Upper lobe of left lung (tissue), 6 donors: ENCODE measurements at regions not wholly inside any gene's neighbourhood (a gene's known extent, or its start where the extent isn't known, plus 50 kb on each side); places are given as distances from the start of the nearest gene placed in this dataset.

Experiments
- ATAC-seq, 2 donors: fragments of 200-7000 bp; cut with Tn5 transposase; one replicate each; pipeline ENCODE4 v1.9.1; 2022; ENCODE audit warnings: mild to moderate bottlenecking in 2 of 2, moderate library complexity in 2 of 2; ENCODE audit not compliant: low FRiP score in 2 of 2
- DNase-seq, 2 donors: peaks; one replicate each; pipeline ENCODE4 v3.0.0-alpha.2; 2019 to 2020
- H3K27ac ChIP-seq, 4 donors: fragments of 200-600 bp; sonication (generic); one replicate each; pipeline ENCODE4 v1.5.1; 2016 to 2019
- H3K27me3 ChIP-seq, 4 donors: fragments of 200-600 bp; sonication (generic); one replicate each; pipeline ENCODE4 v1.5.1; 2017 to 2019
- H3K36me3 ChIP-seq, 4 donors: fragments of 200-600 bp; sonication (generic); one replicate each; pipeline ENCODE4 v1.5.1; 2016 to 2019
- H3K4me1 ChIP-seq, 4 donors: fragments of 200-600 bp; sonication (generic); one replicate each; pipeline ENCODE4 v1.5.1; 2018 to 2019
- H3K4me3 ChIP-seq, 4 donors: fragments of 200-600 bp; sonication (generic); one replicate each; pipeline ENCODE4 v1.5.1; 2017 to 2019; ENCODE audit warnings: mild to moderate bottlenecking in 2 of 4, moderate library complexity in 1 of 4
- H3K9me3 ChIP-seq, 4 donors: fragments of 200-600 bp; sonication (generic); one replicate each; pipeline ENCODE4 v1.5.1; 2018 to 2019
- CTCF ChIP-seq, 6 experiments: fragments of 450-650 bp in 4 of 6; fragments of 200-600 bp in 2 of 6; sonication (generic) in 2 of 6; IDR thresholded peaks; one replicate each; pipeline ENCODE4 v1.5.1; 2016 to 2019; ENCODE audit warnings: antibody characterized with exemption in 6 of 6
- EP300 ChIP-seq, 4 donors: sonication (generic); formaldehyde crosslinking; IDR thresholded peaks; one replicate each; pipeline ENCODE4 v1.5.1; 2017; ENCODE audit warnings: antibody characterized with exemption in 4 of 4, control low read depth in 2 of 4
- POLR2A ChIP-seq, 4 donors: fragments of 450-650 bp; IDR thresholded peaks; one replicate each; pipeline ENCODE4 v1.5.1; 2016 to 2017; ENCODE audit warnings: antibody characterized with exemption in 4 of 4, mild to moderate bottlenecking in 2 of 4
- POLR2AphosphoS5 ChIP-seq, 2 donors: sonication (generic); formaldehyde crosslinking; IDR thresholded peaks; one replicate each; pipeline ENCODE4 v1.5.1; 2017; ENCODE audit warnings: antibody characterized with exemption in 2 of 2
- WGBS, 2 donors: methylation state at CpG; one replicate each; pipeline ENCODE4 v1.1.5; 2017 to 2018; 5-methylcytosine and 5-hydroxymethylcytosine counted together
- donor health status: DM: no; HTN: no; CAD: no; lungs with moderate emphysema.
- donor health status: DM: no; HTN: yes; CAD: no; lungs with severe emphysema.

DNA sequence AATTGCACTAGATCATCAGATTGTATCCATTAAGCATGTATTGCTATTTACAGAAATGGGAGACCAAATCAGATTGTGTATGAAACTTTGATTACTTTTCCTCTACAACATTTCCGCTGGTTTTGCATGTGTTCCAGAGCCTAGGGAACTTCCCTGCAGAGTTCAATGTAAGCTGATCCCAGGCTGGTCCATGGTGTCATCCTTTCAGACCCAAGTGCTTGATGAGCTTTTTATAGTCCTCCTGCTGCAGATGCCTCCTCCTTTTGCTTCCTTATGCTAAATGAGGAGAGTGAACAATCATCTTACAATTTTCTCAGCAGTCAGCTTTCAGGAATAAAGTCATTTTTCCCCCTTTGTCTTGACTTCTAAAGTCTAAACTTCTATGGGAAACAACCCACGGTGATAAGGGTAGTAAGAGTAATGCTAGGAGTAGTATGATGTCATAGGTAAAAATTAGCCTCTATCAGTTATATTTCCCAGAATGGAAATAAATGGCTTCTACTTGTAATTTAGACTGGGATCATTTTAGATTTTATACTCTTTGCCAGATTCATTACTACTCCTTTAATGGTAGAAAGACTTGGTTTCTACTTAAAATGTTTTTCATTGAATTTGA lies 55.1 kb upstream of the SLC4A4 start:
- Histone ChIP-seq H3K4me1 (no peaks in the 10 kb centered on the region), H3K4me3 (no peak overlapping the region), H3K9me3 (no peaks in the 10 kb centered on the region), H3K36me3 (no peaks in the 10 kb centered on the region), H3K27me3 (no peaks in the 10 kb centered on the region), H3K27ac (no peak overlapping the region)
- TF ChIP-seq POLR2A (IDR thresholded peaks at IDR 0.05) = no peak
- no peak for TF ChIP-seq EP300 (IDR thresholded peaks at IDR 0.05)
- TF ChIP-seq CTCF (IDR thresholded peaks at IDR 0.05) = no peak
- no peak for TF ChIP-seq POLR2AphosphoS5 (IDR thresholded peaks at IDR 0.05)
- no peak for ATAC-seq
- DNase-seq = no peak
- WGBS, 2 donors = 78 to 88% methylated on average over 2 of the region's 2 CpGs

- H3K27me3 ChIP-seq = no peaks in the 10 kb centered on the region
- no peaks in the 10 kb centered on the region for H3K36me3 ChIP-seq
- no peak overlapping the region for H3K27ac ChIP-seq
- H3K4me3 ChIP-seq = no peak overlapping the region
- no peak for TF ChIP-seq CTCF (IDR thresholded peaks at IDR 0.05)
- TF ChIP-seq POLR2A (IDR thresholded peaks at IDR 0.05) = no peak
- no peak for TF ChIP-seq POLR2AphosphoS5 (IDR thresholded peaks at IDR 0.05)
- TF ChIP-seq EP300 (IDR thresholded peaks at IDR 0.05) = no peak
- no peaks in the 10 kb centered on the region for H3K4me1 ChIP-seq
- no peak for ATAC-seq
- no peaks in the 10 kb centered on the region for H3K9me3 ChIP-seq
- DNase-seq = no peak
- WGBS, 2 donors = 81 to 85% methylated on average over 2 of the region's 2 CpGs
Measured at GRCh38 chr4:71287305-71287704, 51.5 kb upstream of the SLC4A4 start.

- ATAC-seq = no peak
- no peak overlapping the region for H3K27ac ChIP-seq
- no peak overlapping the region for H3K4me3 ChIP-seq
- no peaks in the 10 kb centered on the region for H3K36me3 ChIP-seq
- H3K9me3 ChIP-seq = no peaks in the 10 kb centered on the region
- H3K27me3 ChIP-seq = no peaks in the 10 kb centered on the region
- TF ChIP-seq POLR2AphosphoS5 (IDR thresholded peaks at IDR 0.05) (no peak), POLR2A (IDR thresholded peaks at IDR 0.05) (no peak), CTCF (IDR thresholded peaks at IDR 0.05) (no peak), EP300 (IDR thresholded peaks at IDR 0.05) (no peak)
- DNase-seq = no peak
- H3K4me1 ChIP-seq = no peaks in the 10 kb centered on the region
Measured at GRCh38 chr4:71288875-71289274, 49.9 kb upstream of the SLC4A4 start.
